ENCODE measurements at regions not wholly inside any gene's neighbourhood (a gene's known extent, or its start where the extent isn't known, plus 50 kb on each side); places are given as distances from the start of the nearest gene placed in this dataset.

DNA sequence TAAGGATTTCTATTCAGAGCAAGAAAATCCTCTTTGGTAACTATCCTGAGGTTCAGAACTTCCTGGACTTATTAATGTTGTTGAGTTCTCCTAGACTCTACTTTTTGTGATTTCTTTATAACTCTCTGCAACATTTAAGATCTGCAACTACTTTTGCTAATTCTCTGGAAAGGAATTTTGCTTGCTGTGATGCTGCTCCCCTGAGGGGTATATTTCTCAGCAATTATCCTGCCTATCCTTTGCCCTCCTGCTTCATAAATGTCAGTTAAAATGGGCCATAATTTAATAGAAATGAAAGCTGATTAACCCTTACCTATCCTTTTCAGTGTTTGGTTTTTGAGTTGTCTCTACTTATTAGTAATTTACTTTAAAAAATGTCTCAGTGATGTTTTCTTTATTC is 377.3 kb upstream of the LRRC3B start:
- no peaks in the 10 kb centered on the region for H3K4me1 ChIP-seq (ENCODE audit: control insufficient read depth, insufficient read depth, low read length)
- DNase-seq (ENCODE audit: low read depth, low spot score), result no peak
- H3K27ac ChIP-seq (ENCODE audit: low read length), result no peak overlapping the region
- H3K27me3 ChIP-seq (ENCODE audit: control insufficient read depth, insufficient read depth, low read length), result no peaks in the 10 kb centered on the region
- H3K36me3 ChIP-seq (ENCODE audit: control insufficient read depth, insufficient read depth, low read length), result no peaks in the 10 kb centered on the region
- no peak overlapping the region for H3K4me3 ChIP-seq (ENCODE audit: low read length)
- H3K9me3 ChIP-seq (ENCODE audit: control insufficient read depth, insufficient read depth, low read length), result no peaks in the 10 kb centered on the region

DNA sequence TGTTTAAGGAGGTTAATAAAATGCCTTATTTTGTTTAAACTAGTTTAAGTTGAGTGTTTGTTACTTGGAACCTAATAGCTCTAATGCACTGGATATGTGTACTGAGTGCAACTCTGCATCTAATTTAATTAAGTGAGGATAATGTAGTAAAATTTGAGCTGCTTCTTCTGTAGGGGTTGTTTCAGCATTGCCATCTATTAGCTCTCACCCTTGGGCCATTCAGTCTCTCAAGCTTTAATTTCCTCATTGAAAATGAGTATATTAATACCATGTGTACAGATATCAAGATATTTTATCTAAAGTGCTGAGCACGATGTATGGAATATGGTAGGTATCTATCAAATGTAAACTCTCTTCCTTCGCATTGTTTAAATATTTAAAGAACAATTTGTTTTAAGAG is 375.7 kb upstream of the LRRC3B start:
- H3K27me3 ChIP-seq (ENCODE audit: control insufficient read depth, insufficient read depth, low read length), result no peaks in the 10 kb centered on the region
- H3K4me3 ChIP-seq (ENCODE audit: low read length), result no peak overlapping the region
- H3K27ac ChIP-seq (ENCODE audit: low read length), result no peak overlapping the region
- no peaks in the 10 kb centered on the region for H3K4me1 ChIP-seq (ENCODE audit: control insufficient read depth, insufficient read depth, low read length)
- no CpG with 5 or more reads among the region's 2 CpGs for WGBS (ENCODE audit: insufficient coverage, insufficient read length)
- no peaks in the 10 kb centered on the region for H3K36me3 ChIP-seq (ENCODE audit: control insufficient read depth, insufficient read depth, low read length)
- no peaks in the 10 kb centered on the region for H3K9me3 ChIP-seq (ENCODE audit: control insufficient read depth, insufficient read depth, low read length)
- no peak for DNase-seq (ENCODE audit: low read depth, low spot score)

DNA sequence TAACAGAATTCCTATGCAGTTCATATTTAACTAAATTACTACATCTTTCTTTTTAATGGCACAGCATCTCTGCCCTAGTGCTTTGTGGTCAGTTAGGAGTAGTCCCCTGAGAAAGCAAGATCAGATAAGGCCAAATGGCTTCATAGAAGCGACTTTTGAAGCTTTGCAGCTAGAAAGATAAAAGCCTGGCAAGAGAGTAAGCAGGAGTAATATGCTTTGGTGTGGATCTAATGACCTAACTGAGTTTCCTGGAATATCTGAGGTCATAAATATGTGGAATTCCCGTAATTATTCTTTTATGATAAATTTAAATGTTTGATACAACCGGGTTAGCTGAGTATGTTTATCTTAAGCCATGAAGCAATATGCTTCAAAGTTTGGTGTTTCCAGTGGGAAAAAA is 374.9 kb upstream of the LRRC3B start:
- no peak overlapping the region for H3K27ac ChIP-seq (ENCODE audit: low read length)
- H3K36me3 ChIP-seq (ENCODE audit: control insufficient read depth, insufficient read depth, low read length), result no peaks in the 10 kb centered on the region
- WGBS (ENCODE audit: insufficient coverage, insufficient read length), result no CpG with 5 or more reads among the region's 3 CpGs
- no peaks in the 10 kb centered on the region for H3K27me3 ChIP-seq (ENCODE audit: control insufficient read depth, insufficient read depth, low read length)
- no peaks in the 10 kb centered on the region for H3K4me1 ChIP-seq (ENCODE audit: control insufficient read depth, insufficient read depth, low read length)
- no peak overlapping the region for H3K4me3 ChIP-seq (ENCODE audit: low read length)
- no peak for DNase-seq (ENCODE audit: low read depth, low spot score)
- H3K9me3 ChIP-seq (ENCODE audit: control insufficient read depth, insufficient read depth, low read length), result no peaks in the 10 kb centered on the region

DNA sequence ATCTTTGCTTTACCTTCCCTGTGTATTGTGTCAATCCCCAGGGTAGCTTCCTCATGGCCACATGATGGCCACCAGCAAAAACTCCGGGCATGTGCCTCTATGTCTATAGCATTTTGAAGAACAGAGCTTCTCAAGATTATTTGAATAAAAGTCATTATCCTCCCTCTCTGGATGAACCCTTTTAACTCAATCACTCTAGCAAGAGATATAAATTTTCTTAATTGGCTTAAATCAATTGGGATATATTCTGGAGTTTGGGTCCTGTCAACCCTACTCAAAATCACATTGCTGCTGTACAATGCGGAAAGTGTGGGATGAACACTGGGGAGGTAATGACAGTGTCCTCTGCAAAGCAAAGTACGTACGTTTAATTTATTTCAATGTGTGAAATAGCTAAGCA is 370.6 kb upstream of the LRRC3B start:
- no peak overlapping the region for H3K27ac ChIP-seq (ENCODE audit: low read length)
- H3K9me3 ChIP-seq (ENCODE audit: control insufficient read depth, insufficient read depth, low read length), result no peaks in the 10 kb centered on the region
- H3K27me3 ChIP-seq (ENCODE audit: control insufficient read depth, insufficient read depth, low read length), result no peaks in the 10 kb centered on the region
- no peaks in the 10 kb centered on the region for H3K36me3 ChIP-seq (ENCODE audit: control insufficient read depth, insufficient read depth, low read length)
- WGBS (ENCODE audit: insufficient coverage, insufficient read length), result no CpG with 5 or more reads among the region's 4 CpGs
- no peaks in the 10 kb centered on the region for H3K4me1 ChIP-seq (ENCODE audit: control insufficient read depth, insufficient read depth, low read length)
- H3K4me3 ChIP-seq (ENCODE audit: low read length), result no peak overlapping the region
- no peak for DNase-seq (ENCODE audit: low read depth, low spot score)

DNA sequence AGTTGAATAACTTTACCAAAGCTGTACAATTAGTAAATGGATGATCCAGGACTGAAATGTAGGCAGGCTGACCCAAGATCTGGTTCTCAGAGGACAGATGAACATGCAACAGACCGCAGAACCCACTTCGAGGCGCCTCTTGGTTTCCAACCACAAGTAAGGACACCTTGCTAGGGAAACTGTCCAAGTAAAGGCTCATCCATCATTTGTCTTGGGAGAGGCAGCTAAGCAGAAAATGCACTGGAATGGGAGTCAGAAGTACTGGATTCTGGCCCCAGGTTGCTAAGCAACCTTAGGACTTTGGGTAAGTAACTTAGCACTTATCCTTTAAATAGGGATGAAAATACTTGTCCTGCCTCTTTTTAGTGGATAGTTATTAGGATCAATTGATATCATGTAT is 366.3 kb upstream of the LRRC3B start:
- DNase-seq (ENCODE audit: low read depth, low spot score), result no peak
- no peaks in the 10 kb centered on the region for H3K9me3 ChIP-seq (ENCODE audit: control insufficient read depth, insufficient read depth, low read length)
- no CpG with 5 or more reads among the region's 3 CpGs for WGBS (ENCODE audit: insufficient coverage, insufficient read length)
- H3K36me3 ChIP-seq (ENCODE audit: control insufficient read depth, insufficient read depth, low read length), result no peaks in the 10 kb centered on the region
- H3K27me3 ChIP-seq (ENCODE audit: control insufficient read depth, insufficient read depth, low read length), result no peaks in the 10 kb centered on the region
- no peaks in the 10 kb centered on the region for H3K4me1 ChIP-seq (ENCODE audit: control insufficient read depth, insufficient read depth, low read length)
- no peak overlapping the region for H3K27ac ChIP-seq (ENCODE audit: low read length)
- H3K4me3 ChIP-seq (ENCODE audit: low read length), result no peak overlapping the region

DNA sequence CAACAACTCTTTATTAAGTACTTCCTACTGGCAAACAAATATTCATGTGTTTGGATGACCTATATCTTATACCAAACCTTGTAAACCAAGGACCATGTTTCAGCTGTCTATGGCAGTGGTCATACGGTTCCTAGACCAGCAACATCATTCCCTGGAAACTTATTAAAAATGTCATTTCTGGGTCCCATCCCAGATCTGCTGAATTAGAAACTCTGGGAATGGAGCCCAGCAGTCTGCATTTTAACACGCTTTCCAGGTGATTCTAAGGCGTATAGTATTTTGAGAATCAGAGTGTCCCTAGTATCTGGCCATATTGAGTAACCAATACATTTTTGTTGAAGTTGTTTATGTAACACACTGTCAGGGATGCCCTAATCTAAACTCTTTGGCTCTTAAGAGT is 363.4 kb upstream of the LRRC3B start:
- no CpG with 5 or more reads among the region's 3 CpGs for WGBS (ENCODE audit: insufficient coverage, insufficient read length)
- no peaks in the 10 kb centered on the region for H3K4me1 ChIP-seq (ENCODE audit: control insufficient read depth, insufficient read depth, low read length)
- no peak for DNase-seq (ENCODE audit: low read depth, low spot score)

DNA sequence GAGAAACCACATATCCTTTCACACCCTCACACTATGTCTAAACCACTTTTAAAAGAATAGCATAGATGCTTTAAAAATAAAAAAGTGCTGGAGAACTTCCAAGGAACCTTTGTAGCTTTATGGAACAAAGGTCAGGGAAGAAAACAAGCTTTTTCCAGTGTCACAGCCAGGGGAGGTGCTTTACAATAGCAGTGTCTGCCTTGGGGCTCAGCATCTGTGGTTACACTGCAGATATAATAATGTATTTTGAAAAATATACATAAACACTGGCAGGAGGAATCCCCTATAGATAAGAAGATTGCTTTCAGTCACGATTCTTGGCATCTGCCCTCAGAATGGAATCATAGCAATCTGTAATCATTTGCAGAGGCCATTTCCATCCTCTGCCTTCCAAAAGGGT is 362.4 kb upstream of the LRRC3B start:
- no peaks in the 10 kb centered on the region for H3K27me3 ChIP-seq (ENCODE audit: control insufficient read depth, insufficient read depth, low read length)
- no peaks in the 10 kb centered on the region for H3K9me3 ChIP-seq (ENCODE audit: control insufficient read depth, insufficient read depth, low read length)
- H3K36me3 ChIP-seq (ENCODE audit: control insufficient read depth, insufficient read depth, low read length), result no peaks in the 10 kb centered on the region
- no peak overlapping the region for H3K27ac ChIP-seq (ENCODE audit: low read length)
- no peak for DNase-seq (ENCODE audit: low read depth, low spot score)
- no CpG with 5 or more reads among the region's 1 CpG for WGBS (ENCODE audit: insufficient coverage, insufficient read length)
- H3K4me3 ChIP-seq (ENCODE audit: low read length), result no peak overlapping the region
- H3K4me1 ChIP-seq (ENCODE audit: control insufficient read depth, insufficient read depth, low read length), result no peaks in the 10 kb centered on the region

More for the DNA sequence above, 363.4 kb upstream of the LRRC3B start:
- Histone ChIP-seq H3K36me3 (ENCODE audit: control insufficient read depth, insufficient read depth, low read length) (no peaks in the 10 kb centered on the region), H3K27me3 (ENCODE audit: control insufficient read depth, insufficient read depth, low read length) (no peaks in the 10 kb centered on the region), H3K4me3 (ENCODE audit: low read length) (no peak overlapping the region), H3K27ac (ENCODE audit: low read length) (no peak overlapping the region), H3K9me3 (ENCODE audit: control insufficient read depth, insufficient read depth, low read length) (no peaks in the 10 kb centered on the region)

DNA sequence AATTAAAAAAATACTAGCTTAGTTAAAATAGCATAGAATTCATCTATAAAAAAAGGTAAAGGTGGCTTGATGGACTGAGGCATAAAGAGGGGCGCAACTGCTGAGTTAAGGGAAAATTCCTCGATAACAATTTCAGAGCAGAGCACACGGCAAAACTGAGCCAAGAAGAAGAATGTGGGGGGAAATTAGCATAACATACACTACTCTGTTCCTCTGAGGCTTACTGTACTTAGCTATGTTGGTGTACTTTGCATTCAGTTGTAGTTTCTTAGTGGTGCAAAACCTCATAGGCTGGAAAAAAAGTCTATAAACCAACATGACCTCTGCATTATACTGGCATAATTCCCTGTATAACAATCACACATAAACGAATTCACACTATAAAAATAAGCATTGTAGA is 357.9 kb upstream of the LRRC3B start:
- no peaks in the 10 kb centered on the region for H3K27me3 ChIP-seq (ENCODE audit: control insufficient read depth, insufficient read depth, low read length)
- WGBS (ENCODE audit: insufficient coverage, insufficient read length), result no CpG with 5 or more reads among the region's 4 CpGs
- H3K36me3 ChIP-seq (ENCODE audit: control insufficient read depth, insufficient read depth, low read length), result no peaks in the 10 kb centered on the region
- no peaks in the 10 kb centered on the region for H3K4me1 ChIP-seq (ENCODE audit: control insufficient read depth, insufficient read depth, low read length)
- no peaks in the 10 kb centered on the region for H3K9me3 ChIP-seq (ENCODE audit: control insufficient read depth, insufficient read depth, low read length)
- no peak for DNase-seq (ENCODE audit: low read depth, low spot score)
- H3K4me3 ChIP-seq (ENCODE audit: low read length), result no peak overlapping the region
- H3K27ac ChIP-seq (ENCODE audit: low read length), result no peak overlapping the region

DNA sequence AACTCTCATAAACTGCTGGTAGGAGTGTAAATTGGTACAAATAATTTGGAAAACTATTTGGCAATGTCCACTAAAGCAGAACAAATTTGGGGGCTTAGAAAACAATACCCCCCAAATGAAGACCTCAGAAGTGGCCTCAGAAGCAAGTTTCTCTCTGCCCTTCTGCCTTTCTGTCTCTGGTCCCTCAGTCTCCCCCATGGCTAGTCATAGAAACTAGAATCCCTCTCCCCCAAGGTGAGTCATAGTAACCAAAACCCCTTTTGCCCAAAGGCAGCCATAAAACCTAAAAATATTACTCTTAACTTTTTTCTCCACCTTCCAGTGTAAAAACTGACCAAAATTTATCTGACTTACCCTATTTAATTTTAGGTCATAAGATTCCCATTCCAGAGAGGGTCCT is 350.7 kb upstream of the LRRC3B start:
- DNase-seq (ENCODE audit: low read depth, low spot score), result no peak
- no peaks in the 10 kb centered on the region; the same call in 1 of the 2 replicates for H3K4me1 ChIP-seq (ENCODE audit: control insufficient read depth, insufficient read depth, low read length)

DNA sequence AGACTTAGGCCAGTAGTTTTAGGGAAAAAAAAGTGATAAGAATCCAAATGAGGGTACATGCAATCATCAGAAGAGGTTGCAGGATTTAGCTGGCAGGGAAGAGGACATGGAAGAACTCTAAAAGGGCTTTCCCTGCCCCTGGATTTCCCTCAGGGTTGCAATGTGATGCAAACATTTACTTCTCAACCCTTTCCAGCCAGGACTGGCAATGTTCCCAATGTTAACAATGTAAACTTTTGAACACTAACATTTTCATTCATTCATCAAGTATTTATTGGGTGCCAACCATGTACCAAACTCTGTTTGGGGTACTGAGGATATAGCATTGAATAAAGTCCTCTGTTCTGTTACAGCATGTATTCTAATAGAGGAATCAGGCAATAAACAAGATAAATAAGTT is 349.4 kb upstream of the LRRC3B start:
- H3K36me3 ChIP-seq (ENCODE audit: control insufficient read depth, insufficient read depth, low read length), result no peaks in the 10 kb centered on the region
- H3K4me1 ChIP-seq (ENCODE audit: control insufficient read depth, insufficient read depth, low read length), result no peaks in the 10 kb centered on the region; the same call in 1 of the 2 replicates
- no peaks in the 10 kb centered on the region for H3K9me3 ChIP-seq (ENCODE audit: control insufficient read depth, insufficient read depth, low read length)
- no peaks in the 10 kb centered on the region for H3K27me3 ChIP-seq (ENCODE audit: control insufficient read depth, insufficient read depth, low read length)
- no peak for DNase-seq (ENCODE audit: low read depth, low spot score)
- no peak overlapping the region for H3K27ac ChIP-seq (ENCODE audit: low read length)
- no peak overlapping the region for H3K4me3 ChIP-seq (ENCODE audit: low read length)

More for the DNA sequence above, 350.7 kb upstream of the LRRC3B start:
- Histone ChIP-seq H3K27me3 (ENCODE audit: control insufficient read depth, insufficient read depth, low read length) (no peaks in the 10 kb centered on the region), H3K36me3 (ENCODE audit: control insufficient read depth, insufficient read depth, low read length) (no peaks in the 10 kb centered on the region), H3K9me3 (ENCODE audit: control insufficient read depth, insufficient read depth, low read length) (no peaks in the 10 kb centered on the region), H3K4me3 (ENCODE audit: low read length) (no peak overlapping the region), H3K27ac (ENCODE audit: low read length) (no peak overlapping the region)

DNA sequence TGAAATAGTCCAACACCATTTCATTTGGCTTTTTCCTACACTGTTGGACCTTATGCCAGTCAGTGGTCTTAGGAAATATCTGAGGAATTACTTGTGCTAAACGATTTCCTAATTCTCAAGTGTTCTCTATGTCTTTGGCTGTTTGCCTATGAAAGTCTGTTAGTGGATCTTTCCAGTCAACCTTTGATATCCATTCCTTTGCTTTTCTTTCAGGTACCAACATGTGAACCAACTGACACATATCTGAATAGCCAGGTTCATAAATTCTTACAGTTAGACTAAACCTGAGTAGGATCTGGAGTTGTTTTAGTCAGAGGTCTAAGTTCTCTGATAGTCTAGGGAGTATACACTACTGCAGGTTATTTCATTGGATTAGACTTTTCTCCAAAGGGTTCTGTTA is 343.5 kb upstream of the LRRC3B start:
- no peak overlapping the region for H3K27ac ChIP-seq (ENCODE audit: low read length)
- DNase-seq (ENCODE audit: low read depth, low spot score), result no peak
- no CpG with 5 or more reads among the region's 1 CpG for WGBS (ENCODE audit: insufficient coverage, insufficient read length)
- H3K4me1 ChIP-seq (ENCODE audit: control insufficient read depth, insufficient read depth, low read length), result no peaks in the 10 kb centered on the region; the same call in 1 of the 2 replicates
- H3K4me3 ChIP-seq (ENCODE audit: low read length), result no peak overlapping the region
- peaks cover 2% of the 10 kb centered on the region for H3K9me3 ChIP-seq (ENCODE audit: control insufficient read depth, insufficient read depth, low read length)
- no peaks in the 10 kb centered on the region for H3K27me3 ChIP-seq (ENCODE audit: control insufficient read depth, insufficient read depth, low read length)
- H3K36me3 ChIP-seq (ENCODE audit: control insufficient read depth, insufficient read depth, low read length), result no peaks in the 10 kb centered on the region
